Hepatocyte (in vitro differentiated cells): ENCODE measurements at regions not wholly inside any gene's neighbourhood (a gene's known extent, or its start where the extent isn't known, plus 50 kb on each side); places are given as distances from the start of the nearest gene placed in this dataset.

Experiments used
- CTCF ChIP-seq: fragments of 200-600 bp; sonication (generic); IDR thresholded peaks from 2 replicates; pipeline ENCODE4 v1.5.1; 2016; ENCODE audit warnings: antibody characterized with exemption, mild to moderate bottlenecking; ENCODE audit not compliant: poor library complexity
- EZH2 ChIP-seq: fragments of 200-600 bp; sonication (generic); IDR thresholded peaks from 2 replicates; pipeline ENCODE4 v1.6.1; 2016; ENCODE audit warnings: antibody characterized with exemption, mild to moderate bottlenecking, borderline replicate concordance
- EZH2phosphoT487 ChIP-seq: fragments of 200-600 bp; sonication (generic); IDR thresholded peaks from one replicate; pipeline ENCODE4 v1.6.1; 2018; ENCODE audit warnings: antibody characterized with exemption, mild to moderate bottlenecking, low read depth, moderate library complexity; ENCODE audit not compliant: unreplicated experiment, severe bottlenecking

GRCh38 chr12:19910681-19911080, 457.7 kb upstream of the PDE3A start:
- no peak for TF ChIP-seq EZH2
- TF ChIP-seq CTCF, result no peak
- no peak for TF ChIP-seq EZH2phosphoT487
